OCI-LY3 (cell line): ENCODE measurements at regions not wholly inside any gene's neighbourhood (a gene's known extent, or its start where the extent isn't known, plus 50 kb on each side); places are given as distances from the start of the nearest gene placed in this dataset.

Source experiments
- CTCF ChIP-seq: fragments of 200-600, 300-600 bp; sonication (generic); IDR thresholded peaks from 2 replicates; pipeline ENCODE4 v1.5.1; 2014; ENCODE audit warnings: antibody characterized with exemption, low read length, low read depth
- EZH2phosphoT487 ChIP-seq: fragments of 200-600 bp; shearing (Covaris generic); IDR thresholded peaks from 2 replicates; pipeline ENCODE4 v1.6.1; 2018; ENCODE audit warnings: antibody characterized with exemption, mixed run types, low read depth

- no peak for TF ChIP-seq CTCF
- no peak for TF ChIP-seq EZH2phosphoT487
Observed at GRCh38 chr9:78123808-78124207, 92.2 kb upstream of the GNAQ start.
